Astrocyte of the cerebellum (primary cell): ENCODE measurements at regions not wholly inside any gene's neighbourhood (a gene's known extent, or its start where the extent isn't known, plus 50 kb on each side); places are given as distances from the start of the nearest gene placed in this dataset.

Experiments
- DNase-seq: peaks from one replicate; pipeline ENCODE4 v3.0.0-alpha.2; 2011; ENCODE audit warnings: low read depth
- H3K4me3 ChIP-seq: 2 replicates; pipeline ENCODE4 v1.5.1; 2011; ENCODE audit warnings: mild to moderate bottlenecking, low read depth, low read length, moderate library complexity
- in situ Hi-C: cut with HindIII; loops from 2 replicates; pipeline ENCODE4 v1.10.0; 2017; ENCODE audit warnings: low sequenced_read_pairs
- TF ChIP-seq, protein P1 (sequence below): IDR thresholded peaks from 2 replicates; pipeline ENCODE4 v1.5.1; 2012; ENCODE audit warnings: low read length, low read depth, moderate library complexity, mild to moderate bottlenecking; ENCODE audit errors: missing control alignments

DNA sequence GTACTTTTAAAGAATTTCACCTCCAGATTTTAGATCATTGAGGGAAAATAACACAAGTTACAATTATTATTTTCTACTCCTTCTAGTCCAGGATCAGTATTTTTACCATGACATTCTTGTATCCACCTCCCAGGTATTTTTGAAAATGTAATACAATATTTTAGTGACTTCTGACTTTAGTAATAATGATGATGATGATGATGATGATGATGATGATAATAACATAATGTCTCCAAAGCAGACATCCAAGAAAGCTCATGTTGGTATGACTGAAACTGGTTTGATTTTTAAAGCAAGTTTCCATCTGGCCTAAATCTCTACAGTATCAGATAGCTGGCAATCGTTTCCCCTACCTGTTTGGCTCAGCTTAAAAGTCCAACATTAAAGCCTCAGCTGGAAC, 140.0 kb upstream of the GULP1 start:
- TF ChIP-seq, protein P1, sequence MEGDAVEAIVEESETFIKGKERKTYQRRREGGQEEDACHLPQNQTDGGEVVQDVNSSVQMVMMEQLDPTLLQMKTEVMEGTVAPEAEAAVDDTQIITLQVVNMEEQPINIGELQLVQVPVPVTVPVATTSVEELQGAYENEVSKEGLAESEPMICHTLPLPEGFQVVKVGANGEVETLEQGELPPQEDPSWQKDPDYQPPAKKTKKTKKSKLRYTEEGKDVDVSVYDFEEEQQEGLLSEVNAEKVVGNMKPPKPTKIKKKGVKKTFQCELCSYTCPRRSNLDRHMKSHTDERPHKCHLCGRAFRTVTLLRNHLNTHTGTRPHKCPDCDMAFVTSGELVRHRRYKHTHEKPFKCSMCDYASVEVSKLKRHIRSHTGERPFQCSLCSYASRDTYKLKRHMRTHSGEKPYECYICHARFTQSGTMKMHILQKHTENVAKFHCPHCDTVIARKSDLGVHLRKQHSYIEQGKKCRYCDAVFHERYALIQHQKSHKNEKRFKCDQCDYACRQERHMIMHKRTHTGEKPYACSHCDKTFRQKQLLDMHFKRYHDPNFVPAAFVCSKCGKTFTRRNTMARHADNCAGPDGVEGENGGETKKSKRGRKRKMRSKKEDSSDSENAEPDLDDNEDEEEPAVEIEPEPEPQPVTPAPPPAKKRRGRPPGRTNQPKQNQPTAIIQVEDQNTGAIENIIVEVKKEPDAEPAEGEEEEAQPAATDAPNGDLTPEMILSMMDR: no peak
- in situ Hi-C loops: no loop called here
- no peak overlapping the region for H3K4me3 ChIP-seq
- no peak for DNase-seq

DNA sequence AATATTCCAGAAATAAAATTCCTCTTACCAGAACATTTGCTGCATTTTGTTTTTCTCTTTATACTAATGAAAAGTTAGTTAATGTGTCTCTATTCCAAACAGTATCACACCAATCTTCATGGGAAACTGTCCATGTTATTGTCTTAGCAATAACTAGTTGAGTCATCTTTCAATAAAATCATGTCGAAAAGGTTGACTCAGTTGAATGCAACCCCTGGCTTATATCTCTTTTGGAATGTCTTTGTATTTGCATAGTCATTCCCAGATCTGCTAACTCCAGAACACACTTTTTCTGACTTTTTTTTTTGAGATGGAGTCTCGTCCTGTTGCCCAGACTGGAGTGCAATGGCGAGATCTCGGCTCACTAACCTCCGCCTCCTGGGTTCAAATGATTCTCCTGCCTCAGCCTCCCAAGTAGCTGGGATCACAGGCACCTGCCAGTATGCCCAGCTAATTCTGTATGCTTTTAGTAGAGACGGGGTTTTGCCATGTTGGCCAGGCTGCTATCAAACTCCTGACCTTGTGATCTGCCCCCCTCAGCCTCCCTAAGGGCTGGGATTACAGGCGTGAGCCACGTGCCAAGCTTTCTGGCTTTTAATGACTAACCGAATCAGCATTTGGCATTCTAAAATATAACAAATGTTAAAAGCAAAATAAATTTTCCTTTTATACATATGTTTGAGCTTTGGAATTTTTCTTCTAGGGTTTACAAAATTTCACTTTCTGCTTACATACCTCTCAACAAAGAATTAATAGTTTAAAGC, 133.2 kb upstream of the GULP1 start:
- TF ChIP-seq, protein P1: no peak
- H3K4me3 ChIP-seq: no peak overlapping the region
- DNase-seq: no peak
- in situ Hi-C loops: no loop called here

DNA sequence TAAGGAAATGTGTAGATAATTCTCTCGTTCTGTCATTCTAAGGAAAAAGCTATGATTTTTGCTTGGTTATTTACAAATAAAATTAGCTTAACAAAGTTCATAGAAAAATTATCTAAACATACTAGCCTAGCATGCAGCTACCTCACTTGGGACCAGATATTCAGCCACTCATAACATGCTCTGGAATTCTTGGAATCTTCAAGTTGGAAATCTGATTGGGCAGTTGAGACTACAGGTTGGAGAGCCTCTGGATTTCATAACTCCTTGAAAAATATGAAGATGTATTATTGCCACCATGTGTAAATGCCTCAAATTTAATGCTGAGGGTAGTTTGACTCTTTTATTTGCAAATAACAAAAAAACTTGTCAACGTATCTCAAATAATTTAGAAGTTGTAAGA, 132.2 kb upstream of the GULP1 start:
- TF ChIP-seq, protein P1: no peak
- no peak for DNase-seq
- in situ Hi-C loops: no loop called here
- no peak overlapping the region for H3K4me3 ChIP-seq

DNA sequence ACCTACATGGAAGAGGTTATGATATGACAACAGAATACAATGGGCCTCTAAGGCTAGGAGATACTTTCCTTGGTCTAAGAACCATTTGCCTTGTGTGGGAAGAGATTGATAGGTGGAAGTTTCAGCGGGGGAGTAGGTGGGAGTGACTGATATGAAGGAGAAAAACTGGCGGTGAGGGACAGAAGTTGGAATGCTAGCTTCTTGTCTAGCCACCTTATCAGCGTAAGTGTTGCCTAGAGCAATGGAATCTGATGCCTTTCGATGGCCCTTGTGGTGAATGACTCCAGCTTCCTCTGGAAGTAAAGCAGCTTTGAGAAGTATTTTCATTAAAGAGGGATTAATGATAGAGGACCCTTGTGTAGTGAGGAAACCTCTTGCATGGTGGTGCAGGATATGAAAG, 121.3 kb upstream of the GULP1 start:
- DNase-seq: no peak
- TF ChIP-seq, protein P1: no peak
- in situ Hi-C loops: no loop called here
- no peak overlapping the region for H3K4me3 ChIP-seq

DNA sequence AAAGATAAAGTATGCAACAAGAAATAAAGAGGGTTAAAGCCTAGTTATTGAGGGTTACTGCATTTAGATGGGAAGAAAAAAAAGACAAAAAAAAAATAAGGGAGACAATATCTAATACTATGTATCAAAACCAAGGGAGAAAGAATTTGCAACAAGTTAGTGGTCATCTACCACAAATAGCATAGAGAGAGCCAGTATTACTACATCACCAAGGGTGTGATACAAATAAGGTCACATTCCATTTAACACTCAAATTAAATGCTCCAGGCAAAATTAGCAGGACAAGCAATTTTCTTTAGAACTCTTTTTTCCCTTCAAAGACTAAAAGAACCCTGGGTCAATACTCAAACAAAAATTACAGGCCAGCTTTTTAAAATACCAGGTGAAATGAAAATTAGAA, 115.1 kb upstream of the GULP1 start:
- in situ Hi-C loops: no loop called here
- no peak overlapping the region for H3K4me3 ChIP-seq
- no peak for DNase-seq
- TF ChIP-seq, protein P1: no peak

DNA sequence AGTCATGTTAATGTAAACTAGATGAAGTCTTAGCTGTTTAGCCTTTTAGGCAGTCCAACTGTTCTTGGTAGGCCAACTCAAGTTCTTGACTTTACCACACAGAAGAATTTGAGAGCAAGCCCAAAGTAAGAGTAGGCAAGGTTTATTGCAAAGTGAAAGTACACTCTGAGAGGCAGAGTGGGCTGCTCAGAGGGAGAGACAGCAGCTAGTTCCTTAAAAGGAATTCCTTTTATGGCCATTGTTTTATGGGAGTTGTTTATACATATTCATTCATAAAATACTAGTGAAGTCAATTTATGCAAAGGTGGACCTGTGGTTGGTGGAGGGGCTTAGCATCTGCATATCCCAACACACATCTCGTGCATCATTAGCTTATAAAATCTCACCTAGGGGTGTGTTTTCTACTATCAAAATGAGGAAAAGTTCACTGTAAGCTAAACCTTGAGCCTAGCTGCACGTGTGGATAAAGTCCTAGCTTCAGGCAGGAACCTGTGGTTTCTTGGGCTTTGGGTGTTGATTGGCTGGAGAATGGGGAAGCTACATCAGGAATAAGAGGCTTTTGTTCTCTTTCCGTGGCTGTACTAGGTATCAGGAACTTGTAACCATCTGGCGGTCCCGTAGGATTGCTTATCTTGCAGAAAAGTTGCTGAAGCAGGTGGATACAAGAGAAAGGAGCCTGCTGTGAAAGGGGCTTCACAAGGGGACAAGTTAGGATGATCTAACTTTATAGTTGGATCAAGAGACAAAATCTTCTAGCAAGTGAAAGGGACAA, 110.4 kb upstream of the GULP1 start:
- in situ Hi-C loops: no loop called here
- H3K4me3 ChIP-seq: no peak overlapping the region
- DNase-seq: no peak
- TF ChIP-seq, protein P1: no peak
